WTC11 (cell line): ENCODE measurements at regions not wholly inside any gene's neighbourhood (a gene's known extent, or its start where the extent isn't known, plus 50 kb on each side); places are given as distances from the start of the nearest gene placed in this dataset.

Experiments used
- ATAC-seq: fragments of 200-7000 bp; cut with Tn5 transposase; 2 replicates; pipeline ENCODE4 v1.10.0; 2021; ENCODE audit warnings: mild to moderate bottlenecking, moderate library complexity
- CTCF ChIA-PET: fragments of 300-600 bp; sonication (Branson Sonifier 250); formaldehyde crosslinking; loops from one replicate; lab custom pipeline; 2021; ENCODE audit warnings: antibody characterized with exemption; lab: Charles Lee
- POLR2A ChIA-PET: fragments of 350-600 bp; sonication (Branson Sonifier 250); formaldehyde crosslinking; loops from one replicate; lab custom pipeline; 2021; ENCODE audit warnings: antibody characterized with exemption; lab: Charles Lee
- DNase-seq: peaks from one replicate; pipeline ENCODE4 v3.0.0; 2021; ENCODE audit warnings: low spot score
- H3K27ac Mint-ChIP-seq: 2 replicates; pipeline ENCODE4 v1.8.0; 2021; ENCODE audit warnings: mixed read lengths
- H3K27me3 Mint-ChIP-seq: 2 replicates; pipeline ENCODE4 v1.8.0; 2021; ENCODE audit warnings: low read depth, mild to moderate bottlenecking, moderate library complexity, mixed read lengths
- H3K36me3 Mint-ChIP-seq: 2 replicates; pipeline ENCODE4 v1.8.0; 2021; ENCODE audit warnings: mixed read lengths
- H3K4me1 Mint-ChIP-seq: 2 replicates; pipeline ENCODE4 v1.8.0; 2022; ENCODE audit warnings: mixed read lengths
- H3K4me3 Mint-ChIP-seq: 2 replicates; pipeline ENCODE4 v1.8.0; 2021; ENCODE audit warnings: mild to moderate bottlenecking, moderate library complexity, mixed read lengths
- H3K9me3 Mint-ChIP-seq: 2 replicates; pipeline ENCODE4 v1.8.0; 2021; ENCODE audit warnings: mixed read lengths
- AFF4 ChIP-seq: sonication (generic); formaldehyde crosslinking; IDR thresholded peaks from 2 replicates; pipeline ENCODE4 v1.8.1; 2023; ENCODE audit warnings: mild to moderate bottlenecking, missing genetic modification reagents, borderline replicate concordance
- CDX4 ChIP-seq: fragments of 250-450 bp; sonication (Bioruptor Pico); IDR thresholded peaks from 2 replicates; pipeline ENCODE4 v1.9.0; 2021; ENCODE audit warnings: moderate library complexity, mild to moderate bottlenecking, inconsistent platforms, borderline replicate concordance
- CREB1 ChIP-seq: sonication (generic); formaldehyde crosslinking; IDR thresholded peaks from 2 replicates; pipeline ENCODE4 v1.8.0; 2023; ENCODE audit warnings: mild to moderate bottlenecking, missing genetic modification reagents
- CTCF ChIP-seq: fragments of 200-600 bp; IDR thresholded peaks from 2 replicates; pipeline ENCODE4 v1.8.0; 2022; ENCODE audit warnings: antibody characterized with exemption
- E2F5 ChIP-seq: sonication (generic); formaldehyde crosslinking; IDR thresholded peaks from 2 replicates; pipeline ENCODE4 v1.8.1; 2022; ENCODE audit warnings: mild to moderate bottlenecking, moderate library complexity, missing genetic modification reagents
- ELF4 ChIP-seq: sonication (generic); formaldehyde crosslinking; IDR thresholded peaks from 2 replicates; pipeline ENCODE4 v1.8.1; 2022; ENCODE audit warnings: low read depth, mild to moderate bottlenecking, moderate library complexity, missing genetic modification reagents
- ERG ChIP-seq: fragments of 250-450 bp; sonication (Bioruptor Pico); IDR thresholded peaks from 2 replicates; pipeline ENCODE4 v1.8.0; 2021; ENCODE audit warnings: mild to moderate bottlenecking
- ETV6 ChIP-seq: sonication (generic); formaldehyde crosslinking; IDR thresholded peaks from 2 replicates; pipeline ENCODE4 v1.8.1; 2022; ENCODE audit warnings: mild to moderate bottlenecking, missing genetic modification reagents
- GTF2I ChIP-seq: fragments of 250-450 bp; sonication (Bioruptor Pico); conservative IDR thresholded peaks from 2 replicates; pipeline ENCODE4 v1.4.0; 2021; ENCODE audit warnings: mild to moderate bottlenecking
- IRF2 ChIP-seq: sonication (generic); formaldehyde crosslinking; IDR thresholded peaks from 2 replicates; pipeline ENCODE4 v1.8.0; 2022; ENCODE audit warnings: low read depth, missing genetic modification reagents, borderline replicate concordance
- JAZF1 ChIP-seq: fragments of 250-450 bp; sonication (Bioruptor Pico); IDR thresholded peaks from 2 replicates; pipeline ENCODE4 v1.9.0; 2021; ENCODE audit warnings: moderate library complexity, mild to moderate bottlenecking, inconsistent platforms
- MXD4 ChIP-seq: fragments of 250-450 bp; sonication (Bioruptor Pico); IDR thresholded peaks from 2 replicates; pipeline ENCODE4 v1.8.0; 2021; ENCODE audit warnings: mild to moderate bottlenecking, moderate library complexity, borderline replicate concordance
- NR1H2 ChIP-seq: sonication (generic); formaldehyde crosslinking; IDR thresholded peaks from 2 replicates; pipeline ENCODE4 v1.9.0; 2021; ENCODE audit warnings: mild to moderate bottlenecking, moderate library complexity, missing genetic modification reagents
- RELA ChIP-seq: sonication (generic); formaldehyde crosslinking; IDR thresholded peaks from 2 replicates; pipeline ENCODE4 v1.8.1; 2022; ENCODE audit warnings: missing genetic modification reagents, mild to moderate bottlenecking, borderline replicate concordance
- RORB ChIP-seq: fragments of 250-450 bp; sonication (Bioruptor Pico); IDR thresholded peaks from 2 replicates; pipeline ENCODE4 v1.9.0; 2021; ENCODE audit warnings: mild to moderate bottlenecking
- USF1 ChIP-seq: sonication (generic); formaldehyde crosslinking; IDR thresholded peaks from 2 replicates; pipeline ENCODE4 v1.8.0; 2022; ENCODE audit warnings: mild to moderate bottlenecking, missing genetic modification reagents
- ZBTB21 ChIP-seq: sonication (generic); formaldehyde crosslinking; IDR thresholded peaks from 2 replicates; pipeline ENCODE4 v1.8.1; 2023; ENCODE audit warnings: mild to moderate bottlenecking, missing genetic modification reagents, borderline replicate concordance
- ZNF219 ChIP-seq: sonication (generic); formaldehyde crosslinking; IDR thresholded peaks from 2 replicates; pipeline ENCODE4 v1.8.0; 2023; ENCODE audit warnings: missing genetic modification reagents, mild to moderate bottlenecking, borderline replicate concordance
- ZNF263 ChIP-seq: sonication (generic); formaldehyde crosslinking; IDR thresholded peaks from 2 replicates; pipeline ENCODE4 v1.8.1; 2022; ENCODE audit warnings: low read depth, mild to moderate bottlenecking, moderate library complexity, missing genetic modification reagents
- ZNF396 ChIP-seq: fragments of 250-450 bp; sonication (Bioruptor Pico); IDR thresholded peaks from 2 replicates; pipeline ENCODE4 v1.8.0; 2021; ENCODE audit warnings: mild to moderate bottlenecking, moderate library complexity, borderline replicate concordance
- ZNF671 ChIP-seq: fragments of 250-450 bp; sonication (Bioruptor Pico); IDR thresholded peaks from 2 replicates; pipeline ENCODE4 v1.8.0; 2021; ENCODE audit warnings: mild to moderate bottlenecking
- ZSCAN18 ChIP-seq: fragments of 250-450 bp; sonication (Bioruptor Pico); IDR thresholded peaks from 2 replicates; pipeline ENCODE4 v2.1.2; 2022; ENCODE audit warnings: mild to moderate bottlenecking, moderate library complexity

- TF ChIP-seq RORB (CRISPR knock-in tag) (no peak), ZSCAN18 (CRISPR knock-in tag) (no peak), CDX4 (no peak), NR1H2 (CRISPR knock-in tag) (no peak), ERG (CRISPR knock-in tag) (no peak), RELA (CRISPR knock-in tag) (no peak)
Measured at GRCh38 chr10:131035779-131036178, 275.7 kb downstream of the TCERG1L start (continued).

GRCh38 chr10:131038056-131038455, 273.5 kb downstream of the TCERG1L start:
- H3K9me3 Mint-ChIP-seq, result peaks cover 64% of the 10 kb centered on the region
- peaks cover 9% of the 10 kb centered on the region; the same call in 1 of the 2 replicates for H3K27me3 Mint-ChIP-seq
- ChIA-PET CTCF (no interaction called here), POLR2A (no interaction called here)
- DNase-seq (no peak), ATAC-seq (no peak)
- peaks cover 62% of the 10 kb centered on the region for H3K36me3 Mint-ChIP-seq
- peaks cover 13% of the 10 kb centered on the region for H3K4me1 Mint-ChIP-seq
- no peak overlapping the region for H3K4me3 Mint-ChIP-seq
- no peak overlapping the region for H3K27ac Mint-ChIP-seq
- TF ChIP-seq CREB1 (no peak), JAZF1 (CRISPR knock-in tag) (no peak), IRF2 (CRISPR knock-in tag) (no peak), ELF4 (CRISPR knock-in tag) (no peak), CTCF (no peak), ETV6 (CRISPR knock-in tag) (no peak), USF1 (no peak), ZBTB21 (no peak), ZNF396 (CRISPR knock-in tag) (no peak), ZNF219 (CRISPR knock-in tag) (no peak), E2F5 (CRISPR knock-in tag) (no peak), ZSCAN18 (CRISPR knock-in tag) (no peak), ZNF263 (CRISPR knock-in tag) (no peak), MXD4 (CRISPR knock-in tag) (no peak), GTF2I (no peak), AFF4 (CRISPR knock-in tag) (no peak), RORB (CRISPR knock-in tag) (no peak), ZNF671 (CRISPR knock-in tag) (no peak)
